Erythroblast (primary cell): ENCODE measurements at regions not wholly inside any gene's neighbourhood (a gene's known extent, or its start where the extent isn't known, plus 50 kb on each side); places are given as distances from the start of the nearest gene placed in this dataset.
"Not testable (repeated sequence)": the region's sequence is repeated elsewhere in the genome, so short reads cannot be mapped to it uniquely, and the experiment has no call there.

Source experiments
- DNase-seq, 2 experiments: peaks; one replicate each; lab custom pipeline; 2025; lab: John Stamatoyannopoulos, UW
- GATA1 ChIP-seq: IDR thresholded peaks from 2 replicates; pipeline ENCODE4 v1.6.1; 2011; ENCODE audit warnings: low read depth, mild to moderate bottlenecking, control low read depth, low read length, moderate library complexity
- POLR2A ChIP-seq: IDR thresholded peaks from 2 replicates; pipeline ENCODE4 v1.6.1; 2011; ENCODE audit warnings: mild to moderate bottlenecking, low read length

- DNase-seq, result no peak
- TF ChIP-seq GATA1 (no peak), POLR2A (no peak)
Observed at GRCh38 chr12:86711731-86712130, 455.5 kb upstream of the MGAT4C start.

GRCh38 chr12:86710109-86710508, 453.9 kb upstream of the MGAT4C start:
- DNase-seq, result no peak
- TF ChIP-seq GATA1, result no peak
- TF ChIP-seq POLR2A, result no peak

- not testable (repeated sequence) for DNase-seq
Observed at GRCh38 chr12:86709017-86709416, 452.8 kb upstream of the MGAT4C start.

GRCh38 chr12:86698641-86698980, 442.4 kb upstream of the MGAT4C start:
- DNase-seq, result no peak

GRCh38 chr12:86697916-86698640, 441.9 kb upstream of the MGAT4C start:
- TF ChIP-seq GATA1 (no peak), POLR2A (no peak)
- DNase-seq, result no peak

More at GRCh38 chr12:86698641-86698980, 442.4 kb upstream of the MGAT4C start:
- no peak for TF ChIP-seq GATA1
- no peak for TF ChIP-seq POLR2A

GRCh38 chr12:86683568-86684304, 427.5 kb upstream of the MGAT4C start:
- TF ChIP-seq POLR2A (no peak), GATA1 (no peak)
- no peak for DNase-seq

- TF ChIP-seq GATA1 (no peak), POLR2A (no peak)
- DNase-seq, result no peak
Observed at GRCh38 chr12:86681060-86681459, 424.9 kb upstream of the MGAT4C start.

- TF ChIP-seq GATA1 (no peak), POLR2A (no peak)
- DNase-seq, result no peak
Observed at GRCh38 chr12:86675197-86675596, 419.0 kb upstream of the MGAT4C start.

- DNase-seq, result no peak
- TF ChIP-seq GATA1 (no peak), POLR2A (no peak)
Observed at GRCh38 chr12:86670986-86671385, 414.8 kb upstream of the MGAT4C start.

- DNase-seq, result no peak
- no peak for TF ChIP-seq POLR2A
- TF ChIP-seq GATA1, result no peak
Observed at GRCh38 chr12:86669010-86669409, 412.8 kb upstream of the MGAT4C start.

GRCh38 chr12:86666316-86666715, 410.1 kb upstream of the MGAT4C start:
- TF ChIP-seq POLR2A (no peak), GATA1 (no peak)
- no peak for DNase-seq

GRCh38 chr12:86663716-86664115, 407.5 kb upstream of the MGAT4C start:
- no peak for DNase-seq
- no peak for TF ChIP-seq GATA1
- TF ChIP-seq POLR2A, result no peak

GRCh38 chr12:86663173-86663572, 407.0 kb upstream of the MGAT4C start:
- no peak for TF ChIP-seq POLR2A
- TF ChIP-seq GATA1, result no peak
- no peak for DNase-seq

- TF ChIP-seq GATA1 (no peak), POLR2A (no peak)
- DNase-seq, result no peak
Observed at GRCh38 chr12:86662464-86662863, 406.3 kb upstream of the MGAT4C start.

GRCh38 chr12:86660488-86661147, 404.4 kb upstream of the MGAT4C start:
- no peak for DNase-seq
- no peak for TF ChIP-seq POLR2A
